Activated T-helper 1 cell treated with anti-CD3 and anti-CD28 coated beads, Interleukin-12 subunit alpha, Interleukin-12 subunit beta, Interleukin-2, Interleukin-4 antibody, amounts not matched to agents 30 ng/mL and 10 ng/mL and 1 ng/mL, durations not matched to agents 14 hours and 24 hours and 36 hours (primary cell): ENCODE measurements at regions not wholly inside any gene's neighbourhood (a gene's known extent, or its start where the extent isn't known, plus 50 kb on each side); places are given as distances from the start of the nearest gene placed in this dataset.

Experiments used
- DNase-seq: peaks from one replicate; pipeline ENCODE4 v3.0.0; 2021; ENCODE audit warnings: low spot score
- H3K27ac Mint-ChIP-seq: one replicate; pipeline ENCODE4 v1.8.0; 2021; ENCODE audit warnings: mild to moderate bottlenecking, mixed read lengths
- H3K27me3 Mint-ChIP-seq: one replicate; pipeline ENCODE4 v1.8.0; 2022; ENCODE audit warnings: mild to moderate bottlenecking, moderate library complexity, mixed read lengths; ENCODE audit not compliant: insufficient read depth
- H3K36me3 Mint-ChIP-seq: one replicate; pipeline ENCODE4 v1.8.0; 2021; ENCODE audit warnings: low read depth, mixed read lengths
- H3K4me1 Mint-ChIP-seq: one replicate; pipeline ENCODE4 v1.8.0; 2021; ENCODE audit warnings: low read depth, mixed read lengths
- H3K4me3 Mint-ChIP-seq: one replicate; pipeline ENCODE4 v1.8.0; 2021; ENCODE audit warnings: mild to moderate bottlenecking, moderate library complexity, mixed read lengths
- H3K9me3 Mint-ChIP-seq: one replicate; pipeline ENCODE4 v1.8.0; 2021; ENCODE audit warnings: mixed read lengths
- intact Hi-C: fragments of 100-400 bp; cut with micrococcal nuclease; formaldehyde crosslinking; loops from one replicate; pipeline ENCODE4 v1.15.1; 2024

DNA sequence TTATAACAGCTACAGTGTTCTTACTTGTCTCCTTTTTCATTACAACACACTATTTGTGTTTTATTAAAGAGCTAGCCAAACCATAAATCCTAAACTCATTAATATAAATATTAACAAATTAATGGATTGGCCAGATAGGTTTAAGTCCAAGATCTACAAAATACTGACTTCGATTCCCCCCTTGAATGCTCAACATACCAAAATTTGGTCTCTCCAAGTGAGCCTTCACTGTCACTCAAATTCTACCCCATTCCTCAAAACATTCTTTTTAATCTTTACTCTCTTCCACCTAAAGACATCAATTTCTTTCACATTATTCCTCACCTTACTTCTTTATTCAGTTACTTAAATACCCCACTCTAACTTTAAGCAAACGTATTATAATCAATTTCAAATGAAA is 281.5 kb downstream of the ICOS start:
- peaks cover 4% of the 10 kb centered on the region for H3K9me3 Mint-ChIP-seq
- no peaks in the 10 kb centered on the region for H3K36me3 Mint-ChIP-seq
- H3K4me3 Mint-ChIP-seq, result no peak overlapping the region
- DNase-seq, result no peak
- H3K4me1 Mint-ChIP-seq, result no peaks in the 10 kb centered on the region
- no peak overlapping the region for H3K27ac Mint-ChIP-seq
- intact Hi-C loops, result no loop called here
- peaks cover 9% of the 10 kb centered on the region for H3K27me3 Mint-ChIP-seq

DNA sequence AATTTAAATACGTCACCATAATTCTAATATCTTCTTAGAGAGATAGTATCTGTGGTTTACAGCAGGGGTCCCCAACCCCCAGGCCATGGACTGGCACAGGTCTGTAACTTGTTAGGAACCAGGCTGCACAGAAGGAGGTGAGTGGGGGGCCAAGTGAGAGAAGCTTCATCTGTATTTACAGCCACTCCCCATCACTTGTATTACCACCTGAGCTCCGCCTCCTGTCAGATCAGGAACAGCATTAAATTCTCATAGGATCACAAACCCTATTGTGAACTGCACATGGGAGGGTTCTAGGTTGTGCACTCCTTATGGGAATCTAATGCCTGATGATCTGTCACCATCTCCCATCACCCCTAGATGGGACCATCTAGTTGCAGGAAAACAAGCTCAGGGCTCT is 282.6 kb downstream of the ICOS start:
- intact Hi-C loops, result no loop called here
- DNase-seq, result no peak
- Mint-ChIP-seq H3K4me1 (no peaks in the 10 kb centered on the region), H3K9me3 (peaks cover 4% of the 10 kb centered on the region), H3K4me3 (no peak overlapping the region), H3K27ac (no peak overlapping the region), H3K27me3 (peaks cover 9% of the 10 kb centered on the region), H3K36me3 (no peaks in the 10 kb centered on the region)

DNA sequence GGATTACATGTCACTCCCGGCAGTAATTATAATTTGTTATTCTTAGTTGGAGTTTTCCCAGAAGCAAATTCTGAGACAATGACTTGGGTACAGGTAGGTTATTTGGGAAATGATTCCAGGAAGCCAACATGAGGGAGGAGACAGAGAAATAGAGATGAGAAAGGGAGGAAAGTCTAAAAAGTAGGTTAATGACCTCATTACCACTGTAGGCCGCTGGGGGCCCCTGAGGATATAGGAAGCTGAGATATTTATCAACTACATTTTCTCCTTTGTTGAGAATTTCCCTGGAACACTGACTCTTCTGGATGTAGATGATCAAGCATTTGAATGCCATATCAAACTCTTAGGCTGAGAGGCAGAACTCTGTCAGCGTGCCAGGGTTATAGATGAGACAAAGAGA is 284.3 kb downstream of the ICOS start:
- intact Hi-C loops, result no loop called here
- DNase-seq, result no peak
- H3K9me3 Mint-ChIP-seq, result no peaks in the 10 kb centered on the region
- no peaks in the 10 kb centered on the region for H3K36me3 Mint-ChIP-seq
- no peaks in the 10 kb centered on the region for H3K4me1 Mint-ChIP-seq
- H3K4me3 Mint-ChIP-seq, result no peak overlapping the region
- no peak overlapping the region for H3K27ac Mint-ChIP-seq
- H3K27me3 Mint-ChIP-seq, result peaks cover 4% of the 10 kb centered on the region

DNA sequence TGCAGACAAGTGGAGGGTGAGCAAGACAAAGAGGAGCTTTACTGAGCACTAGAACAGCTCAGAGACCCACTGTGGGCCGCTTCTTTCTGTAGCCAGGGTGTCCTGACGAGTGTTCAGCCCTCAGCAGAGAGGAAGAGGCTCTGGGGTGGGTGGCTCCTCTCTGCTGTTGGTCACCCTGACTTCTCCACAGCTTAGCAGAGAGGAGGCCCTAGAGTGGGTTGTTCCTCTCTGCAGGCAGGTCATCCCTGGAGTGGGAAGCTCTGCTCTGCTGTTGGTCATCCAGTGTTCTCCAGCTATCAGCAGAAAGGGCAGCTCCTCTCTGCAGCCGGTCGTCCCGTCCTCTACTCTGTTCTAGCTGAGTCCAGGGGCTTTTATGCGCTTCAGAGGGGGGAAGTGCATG is 286.5 kb downstream of the ICOS start:
- Mint-ChIP-seq H3K27ac (no peak overlapping the region), H3K36me3 (no peaks in the 10 kb centered on the region)
- DNase-seq, result no peak

DNA sequence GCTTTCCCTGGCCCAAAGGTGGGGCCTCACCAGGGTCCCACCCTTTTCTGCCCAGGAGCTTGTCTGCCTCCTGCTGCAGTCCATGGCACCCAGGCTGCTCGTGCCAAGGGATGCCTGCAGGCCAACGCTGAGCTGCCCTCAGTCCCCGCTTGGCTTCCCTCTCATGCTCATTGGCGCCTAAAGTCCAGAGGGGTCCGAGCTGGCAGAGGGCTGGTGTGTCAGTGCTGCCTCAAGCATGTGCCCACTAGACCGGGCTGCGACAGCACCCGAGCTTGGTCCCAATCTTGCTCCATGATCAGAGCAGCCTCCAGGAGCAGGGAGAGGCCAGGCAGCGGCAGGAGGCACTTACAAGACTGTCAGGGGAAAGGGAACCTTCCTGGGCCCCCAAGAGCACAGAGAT is 287.0 kb downstream of the ICOS start:
- DNase-seq, result no peak
- Mint-ChIP-seq H3K27me3 (peaks cover 12% of the 10 kb centered on the region), H3K27ac (no peak overlapping the region), H3K9me3 (no peaks in the 10 kb centered on the region), H3K36me3 (no peaks in the 10 kb centered on the region), H3K4me1 (no peaks in the 10 kb centered on the region), H3K4me3 (no peak overlapping the region)
- intact Hi-C loops, result no loop called here

More for the DNA sequence above, 286.5 kb downstream of the ICOS start:
- intact Hi-C loops, result no loop called here
- Mint-ChIP-seq H3K4me1 (no peaks in the 10 kb centered on the region), H3K9me3 (no peaks in the 10 kb centered on the region), H3K4me3 (no peak overlapping the region), H3K27me3 (peaks cover 14% of the 10 kb centered on the region)

DNA sequence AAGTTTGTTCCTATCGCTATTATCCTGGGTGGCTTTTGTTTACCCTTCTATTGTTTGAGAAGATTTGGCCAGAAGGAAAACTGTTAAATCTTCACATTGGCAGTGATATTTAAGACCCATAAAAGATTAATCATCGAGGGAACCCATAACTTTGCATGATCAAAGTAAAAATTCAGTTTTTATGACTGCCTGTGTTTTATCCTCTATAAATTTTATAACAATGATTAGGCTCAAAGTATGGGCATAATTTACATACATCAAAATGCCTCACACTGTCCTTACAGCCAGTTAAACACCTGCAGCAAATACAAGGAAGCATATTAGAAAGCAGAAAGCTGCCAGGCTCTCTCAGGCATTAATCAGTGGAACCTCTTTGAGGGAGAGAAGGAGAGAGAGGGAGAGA is 289.1 kb downstream of the ICOS start:
- H3K9me3 Mint-ChIP-seq, result no peaks in the 10 kb centered on the region

DNA sequence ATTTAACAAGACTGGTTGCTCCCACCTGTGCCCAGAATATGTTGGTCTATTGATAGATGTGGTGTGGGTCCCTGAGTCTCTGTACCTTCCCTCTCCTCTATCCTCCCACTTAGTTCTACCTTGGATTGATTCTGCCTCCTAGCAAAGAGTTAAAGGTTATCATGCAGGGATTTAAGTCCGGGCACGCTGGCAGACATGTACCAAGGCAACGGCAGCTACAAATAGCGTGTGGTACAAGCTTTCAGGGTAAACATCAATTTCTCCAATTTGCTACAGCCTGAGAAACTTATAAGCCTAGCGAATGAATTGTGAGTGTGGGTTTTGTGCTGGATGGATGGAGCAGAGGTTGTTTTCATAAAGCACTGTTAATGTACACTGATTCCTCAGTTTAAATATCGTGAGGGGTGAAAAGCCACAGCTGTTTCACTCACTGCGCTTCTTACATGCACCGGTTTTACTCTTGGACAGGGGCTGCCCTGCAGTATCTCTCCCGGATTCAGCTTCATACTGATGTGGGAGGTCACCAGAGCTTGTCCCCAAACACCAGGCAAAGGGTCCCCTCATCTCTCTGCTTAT is 289.8 kb downstream of the ICOS start:
- intact Hi-C loops, result no loop called here
- Mint-ChIP-seq H3K4me3 (no peak overlapping the region), H3K4me1 (no peaks in the 10 kb centered on the region), H3K27me3 (peaks cover 20% of the 10 kb centered on the region), H3K27ac (no peak overlapping the region), H3K36me3 (no peaks in the 10 kb centered on the region), H3K9me3 (no peaks in the 10 kb centered on the region)
- DNase-seq, result no peak

More for the DNA sequence above, 289.1 kb downstream of the ICOS start:
- Mint-ChIP-seq H3K4me1 (no peaks in the 10 kb centered on the region), H3K36me3 (no peaks in the 10 kb centered on the region), H3K4me3 (no peak overlapping the region), H3K27me3 (peaks cover 16% of the 10 kb centered on the region), H3K27ac (no peak overlapping the region)
- intact Hi-C loops, result no loop called here
- no peak for DNase-seq

DNA sequence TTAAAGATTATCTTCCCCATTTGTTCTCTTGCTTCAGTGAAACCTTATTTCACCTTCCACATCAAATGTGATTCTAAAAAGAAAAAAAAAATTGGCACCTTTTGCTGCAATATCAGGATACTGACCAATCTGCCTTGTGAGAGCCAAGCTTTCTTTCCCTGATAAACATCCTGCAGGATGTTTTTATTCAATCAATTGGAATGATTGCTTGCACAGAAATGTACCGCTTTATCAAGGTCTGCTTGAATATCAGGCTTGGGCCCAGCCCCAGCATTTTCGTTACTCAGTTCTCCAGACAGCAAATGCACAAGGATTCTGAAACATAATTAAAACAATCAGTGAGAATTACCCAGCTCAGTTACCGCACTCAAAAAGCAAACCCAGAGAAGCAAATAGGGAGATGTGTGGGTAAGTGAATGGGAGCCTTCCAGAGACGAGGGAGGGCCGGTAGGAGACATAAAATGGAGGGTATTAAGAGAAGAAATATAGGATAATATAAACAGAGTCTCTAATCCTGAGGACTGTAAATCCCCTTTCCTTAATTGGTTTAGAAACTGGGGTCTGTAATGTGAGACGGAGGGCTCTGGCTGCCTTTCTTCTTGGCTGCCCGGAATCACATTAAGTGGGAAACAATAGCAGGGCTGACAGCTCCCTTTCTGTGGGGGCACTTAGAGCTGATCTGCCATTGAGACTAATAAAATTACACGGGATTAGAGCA is 291.8 kb downstream of the ICOS start:
- no peak for DNase-seq
- Mint-ChIP-seq H3K36me3 (no peaks in the 10 kb centered on the region), H3K4me3 (no peak overlapping the region), H3K4me1 (no peaks in the 10 kb centered on the region), H3K27me3 (peaks cover 23% of the 10 kb centered on the region), H3K9me3 (no peaks in the 10 kb centered on the region), H3K27ac (no peak overlapping the region)
- intact Hi-C loops, result no loop called here

DNA sequence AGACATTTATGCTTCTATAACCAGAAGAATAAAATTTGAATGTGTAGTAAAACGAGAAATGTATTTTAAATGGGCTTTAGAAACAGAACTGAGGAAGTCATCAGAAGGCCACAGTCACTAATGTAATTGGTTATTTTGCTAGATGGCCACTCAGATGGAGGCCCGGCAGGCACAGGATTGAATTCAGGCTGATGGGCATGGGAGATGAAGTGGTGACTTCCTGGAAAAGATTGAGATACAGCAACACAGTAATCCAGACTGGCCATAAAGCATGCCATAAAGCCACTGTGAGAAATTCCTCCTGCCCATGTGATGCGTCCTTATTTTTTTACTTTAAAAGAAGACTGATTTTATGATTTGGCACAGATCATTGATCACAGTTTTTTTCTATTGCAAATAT is 297.7 kb downstream of the ICOS start:
- no peaks in the 10 kb centered on the region for H3K4me1 Mint-ChIP-seq
- DNase-seq, result no peak
- H3K27me3 Mint-ChIP-seq, result peaks cover 17% of the 10 kb centered on the region
- H3K9me3 Mint-ChIP-seq, result no peaks in the 10 kb centered on the region
- no peaks in the 10 kb centered on the region for H3K36me3 Mint-ChIP-seq
- no peak overlapping the region for H3K27ac Mint-ChIP-seq
- intact Hi-C loops, result no loop called here
- no peak overlapping the region for H3K4me3 Mint-ChIP-seq

DNA sequence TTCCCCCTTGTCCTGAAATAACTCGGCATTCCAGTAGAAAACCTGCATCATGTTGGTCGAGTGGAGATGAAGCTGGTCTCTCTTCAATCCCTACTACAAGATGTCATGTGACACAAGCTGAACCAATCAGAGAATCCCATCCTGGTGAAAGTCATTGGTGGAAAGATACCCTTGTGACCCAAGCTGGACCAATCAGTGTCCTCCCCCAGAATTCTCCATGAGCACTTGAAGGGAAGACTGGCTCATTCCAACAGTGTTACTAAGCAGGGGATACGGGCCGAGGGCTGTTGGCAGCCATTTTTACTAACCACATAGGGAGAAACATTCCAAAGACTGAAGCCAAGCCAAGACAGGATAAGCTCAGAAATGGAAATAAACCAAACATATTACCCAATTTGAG is 298.3 kb downstream of the ICOS start:
- H3K27me3 Mint-ChIP-seq, result peaks cover 17% of the 10 kb centered on the region
- H3K4me1 Mint-ChIP-seq, result no peaks in the 10 kb centered on the region
- no peaks in the 10 kb centered on the region for H3K36me3 Mint-ChIP-seq
- no peak overlapping the region for H3K27ac Mint-ChIP-seq
- no peak for DNase-seq
- no peaks in the 10 kb centered on the region for H3K9me3 Mint-ChIP-seq
- intact Hi-C loops, result no loop called here
- no peak overlapping the region for H3K4me3 Mint-ChIP-seq

DNA sequence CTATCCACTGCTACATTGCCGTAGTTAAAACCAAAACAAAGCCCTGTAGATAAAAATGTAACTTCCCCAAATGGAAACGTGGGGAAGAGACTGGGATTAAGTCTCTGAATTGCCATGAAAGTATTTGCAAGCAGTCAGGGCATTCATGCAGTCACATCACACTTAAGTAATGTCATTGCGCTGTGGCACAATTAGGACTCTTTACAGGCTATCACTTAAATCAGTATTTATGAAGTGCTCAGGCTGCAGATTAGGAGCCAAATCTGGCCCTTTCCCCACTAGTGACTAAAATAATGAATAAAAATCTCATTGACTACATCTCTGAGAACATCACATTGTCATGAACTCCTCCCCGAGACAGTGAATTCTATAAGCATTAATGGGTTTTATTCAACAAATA is 300.9 kb downstream of the ICOS start:
- Mint-ChIP-seq H3K9me3 (no peaks in the 10 kb centered on the region), H3K4me3 (no peak overlapping the region), H3K27ac (no peak overlapping the region), H3K27me3 (peaks cover 11% of the 10 kb centered on the region), H3K4me1 (peaks cover 1% of the 10 kb centered on the region), H3K36me3 (no peaks in the 10 kb centered on the region)
- DNase-seq, result no peak
- intact Hi-C loops, result no loop called here

DNA sequence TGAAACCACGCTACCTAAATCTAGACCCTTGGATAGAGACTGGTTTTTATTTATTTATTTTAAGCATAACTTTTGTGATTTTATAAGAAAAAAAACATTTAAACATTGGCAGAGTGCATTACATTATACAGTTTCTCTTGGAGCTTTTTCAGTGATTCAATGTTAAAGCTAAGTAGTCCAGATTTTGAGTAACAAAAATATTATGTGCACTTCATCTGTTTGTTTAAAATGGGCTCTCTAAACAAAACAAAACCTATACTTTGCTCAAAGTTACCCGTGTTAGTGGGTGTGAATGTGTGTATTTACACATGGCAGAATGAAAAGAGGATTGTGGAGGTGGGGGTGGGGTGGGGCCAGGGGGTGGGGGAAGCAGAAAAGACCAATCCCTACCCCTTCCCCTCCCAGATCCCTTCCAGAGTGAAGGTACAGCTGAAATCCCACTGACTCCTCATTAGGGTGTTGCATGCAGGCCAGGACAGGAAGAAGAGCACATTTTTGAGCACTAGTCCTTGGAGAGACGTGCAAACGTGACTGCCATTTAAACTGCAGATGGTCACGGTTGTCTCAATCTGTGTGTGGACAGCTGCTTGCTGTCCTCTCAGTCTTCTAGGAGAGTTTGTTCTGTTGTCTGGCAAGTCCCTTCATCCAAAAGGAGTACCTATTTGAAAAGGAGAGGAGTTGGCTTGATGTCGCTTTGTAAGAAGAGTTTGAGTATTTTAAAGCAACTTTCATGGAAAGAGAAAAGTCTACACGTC is 303.0 kb downstream of the ICOS start:
- no peak for DNase-seq
- peaks cover 18% of the 10 kb centered on the region for H3K4me1 Mint-ChIP-seq
- H3K36me3 Mint-ChIP-seq, result no peaks in the 10 kb centered on the region
- peaks cover 10% of the 10 kb centered on the region for H3K27me3 Mint-ChIP-seq
- no peak overlapping the region for H3K27ac Mint-ChIP-seq
- H3K9me3 Mint-ChIP-seq, result no peaks in the 10 kb centered on the region
- no peak overlapping the region for H3K4me3 Mint-ChIP-seq
- intact Hi-C loops, result no loop called here

DNA sequence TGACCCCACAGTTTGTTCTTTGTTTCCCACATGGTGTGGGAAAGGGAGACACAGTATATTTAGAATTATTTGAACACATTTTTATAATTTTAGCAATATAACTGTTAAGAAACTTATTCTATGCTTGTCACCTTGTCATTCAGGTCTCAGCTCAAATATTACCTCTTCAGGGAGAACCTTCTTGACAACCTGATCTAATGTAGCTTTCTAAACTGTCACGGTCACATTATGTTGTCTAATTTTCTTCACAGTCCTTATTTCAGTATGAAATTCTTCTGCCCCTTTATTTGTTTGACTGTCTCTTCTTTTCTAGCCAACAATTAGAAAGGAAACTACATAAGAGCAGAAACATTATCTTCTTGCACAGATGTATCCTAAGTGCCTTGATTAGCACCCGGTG is 304.3 kb upstream of the PARD3B start:
- H3K4me1 Mint-ChIP-seq, result peaks cover 18% of the 10 kb centered on the region
- intact Hi-C loops, result no loop called here
- H3K27me3 Mint-ChIP-seq, result peaks cover 7% of the 10 kb centered on the region
- no peaks in the 10 kb centered on the region for H3K36me3 Mint-ChIP-seq
- no peak for DNase-seq
- H3K27ac Mint-ChIP-seq, result no peak overlapping the region
- no peaks in the 10 kb centered on the region for H3K9me3 Mint-ChIP-seq
- H3K4me3 Mint-ChIP-seq, result no peak overlapping the region
